ENCODE measurements at regions not wholly inside any gene's neighbourhood (a gene's known extent, or its start where the extent isn't known, plus 50 kb on each side); places are given as distances from the start of the nearest gene placed in this dataset.
"Not testable (repeated sequence)": the region's sequence is repeated elsewhere in the genome, so short reads cannot be mapped to it uniquely, and the experiment has no call there.

DNA sequence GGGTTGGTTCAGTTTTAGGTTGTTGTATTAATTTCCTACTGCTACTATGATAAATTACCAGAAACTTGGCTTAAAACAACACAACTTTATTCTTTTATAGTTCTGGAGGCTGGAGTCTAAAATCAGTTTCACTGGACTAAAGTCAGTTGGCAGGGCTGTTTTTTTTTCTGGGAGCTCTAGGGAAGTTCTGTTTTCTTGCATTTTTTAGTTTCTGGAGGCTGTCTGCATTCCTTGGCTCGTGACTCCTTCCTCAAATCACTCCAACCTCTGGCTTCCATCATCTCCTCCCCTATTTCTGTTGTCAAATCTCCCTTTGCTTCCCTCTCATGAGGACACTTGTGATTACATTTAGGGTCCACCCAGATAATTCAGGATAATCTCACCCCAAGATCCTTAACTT is 51.3 kb upstream of the SUB1 start:
- in situ Hi-C loops (cut with HindIII; ENCODE audit: low pct_unique_long_range_greater_than_20kb, low sequenced_read_pairs): no loop called here
- no peak for DNase-seq (ENCODE audit: low read depth)

DNA sequence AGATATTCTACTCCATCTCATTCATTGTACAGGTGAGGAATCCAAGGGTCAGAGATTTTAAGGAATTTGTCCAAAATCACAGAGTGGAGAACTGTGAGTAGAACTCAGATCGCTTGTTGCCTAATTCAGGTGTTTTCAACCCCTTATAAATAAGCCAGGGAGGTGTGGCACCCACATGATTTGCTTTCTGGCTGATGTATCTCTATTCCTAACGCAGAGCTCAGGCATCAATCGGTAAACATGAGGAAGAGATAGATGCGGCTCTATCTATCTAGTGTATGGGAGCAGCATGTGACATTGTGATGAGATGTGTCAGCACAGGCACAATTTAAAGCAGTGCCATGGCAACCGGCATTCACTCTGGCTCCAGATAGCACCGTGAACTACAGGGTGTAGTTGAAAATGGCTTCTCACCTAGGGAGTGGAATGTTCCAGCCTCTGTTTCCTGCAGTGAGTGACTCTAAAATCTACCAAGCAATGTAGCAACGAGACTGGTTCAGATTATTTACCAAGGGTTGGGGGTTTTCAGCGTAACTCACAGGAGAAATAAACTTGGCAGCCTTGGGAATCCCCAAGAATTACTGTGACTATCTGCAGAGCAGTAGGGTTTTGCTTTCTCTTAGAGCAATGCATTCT is 53.4 kb upstream of the SUB1 start:
- in situ Hi-C loops (cut with HindIII; ENCODE audit: low pct_unique_long_range_greater_than_20kb, low sequenced_read_pairs): no loop called here
- DNase-seq (ENCODE audit: low read depth): peak; percentile 80

DNA sequence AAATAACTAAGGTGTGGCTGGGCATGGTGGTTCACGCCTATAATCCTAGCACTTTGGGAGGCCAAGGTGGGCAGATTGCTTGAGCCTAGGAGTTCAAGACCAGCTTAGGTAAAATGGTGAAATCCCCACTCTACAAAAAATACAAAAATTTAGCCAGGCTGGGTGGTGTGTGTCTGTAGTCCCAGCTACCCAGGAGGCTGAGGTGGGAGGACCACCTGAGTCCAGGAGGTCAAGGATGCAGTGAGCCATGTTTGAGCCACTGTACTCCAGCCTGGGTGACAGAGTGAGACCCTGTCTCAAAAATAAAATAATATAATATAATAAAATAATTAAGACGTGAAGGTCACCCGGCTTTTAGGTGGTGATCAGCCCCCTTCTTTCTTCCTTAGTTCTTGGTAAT is 58.0 kb upstream of the SUB1 start:
- in situ Hi-C loops (cut with HindIII; ENCODE audit: low pct_unique_long_range_greater_than_20kb, low sequenced_read_pairs); DNase-seq (ENCODE audit: low read depth): not testable (repeated sequence)

DNA sequence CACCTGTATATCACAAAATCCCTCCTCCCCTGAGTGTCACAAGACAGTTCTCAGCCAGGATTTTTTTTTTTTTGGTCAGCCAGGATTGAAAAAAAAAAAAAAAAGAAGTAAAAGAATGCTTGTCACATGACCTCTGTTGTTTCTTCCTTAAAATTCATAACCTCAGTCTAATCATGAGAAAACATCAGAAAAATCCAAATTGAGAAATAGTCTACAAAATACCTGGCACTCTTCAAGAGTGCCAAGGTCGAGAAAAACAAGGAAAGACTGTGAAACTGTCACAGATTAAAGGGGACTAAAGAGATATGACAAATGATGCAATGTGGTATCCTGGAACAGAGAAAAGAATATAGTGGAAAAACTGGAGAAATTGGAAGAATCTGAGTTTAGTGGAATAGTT is 58.5 kb upstream of the SUB1 start:
- in situ Hi-C loops (cut with HindIII; ENCODE audit: low pct_unique_long_range_greater_than_20kb, low sequenced_read_pairs): no loop called here
- no peak for DNase-seq (ENCODE audit: low read depth)

DNA sequence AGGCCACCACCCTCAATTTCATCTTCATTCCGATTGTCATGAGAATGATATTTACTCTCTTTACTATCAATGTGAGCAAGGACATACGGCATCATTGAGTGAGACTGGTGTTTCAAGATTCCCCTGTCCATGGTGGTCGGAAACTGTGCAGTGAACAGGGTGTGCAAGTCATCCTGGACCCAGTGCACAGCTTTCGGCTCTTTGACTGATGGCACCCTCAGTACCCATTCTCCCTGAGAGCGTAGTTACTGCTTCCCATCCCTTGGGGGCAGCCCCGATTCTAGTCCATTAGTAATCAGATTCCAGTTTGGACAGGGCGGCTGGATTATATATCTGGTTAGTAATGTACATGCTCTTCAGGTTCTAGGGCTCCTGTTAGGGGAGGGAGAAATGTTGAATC is 61.7 kb upstream of the SUB1 start:
- no peak for DNase-seq (ENCODE audit: low read depth)
- in situ Hi-C loops (cut with HindIII; ENCODE audit: low pct_unique_long_range_greater_than_20kb, low sequenced_read_pairs): no loop called here

DNA sequence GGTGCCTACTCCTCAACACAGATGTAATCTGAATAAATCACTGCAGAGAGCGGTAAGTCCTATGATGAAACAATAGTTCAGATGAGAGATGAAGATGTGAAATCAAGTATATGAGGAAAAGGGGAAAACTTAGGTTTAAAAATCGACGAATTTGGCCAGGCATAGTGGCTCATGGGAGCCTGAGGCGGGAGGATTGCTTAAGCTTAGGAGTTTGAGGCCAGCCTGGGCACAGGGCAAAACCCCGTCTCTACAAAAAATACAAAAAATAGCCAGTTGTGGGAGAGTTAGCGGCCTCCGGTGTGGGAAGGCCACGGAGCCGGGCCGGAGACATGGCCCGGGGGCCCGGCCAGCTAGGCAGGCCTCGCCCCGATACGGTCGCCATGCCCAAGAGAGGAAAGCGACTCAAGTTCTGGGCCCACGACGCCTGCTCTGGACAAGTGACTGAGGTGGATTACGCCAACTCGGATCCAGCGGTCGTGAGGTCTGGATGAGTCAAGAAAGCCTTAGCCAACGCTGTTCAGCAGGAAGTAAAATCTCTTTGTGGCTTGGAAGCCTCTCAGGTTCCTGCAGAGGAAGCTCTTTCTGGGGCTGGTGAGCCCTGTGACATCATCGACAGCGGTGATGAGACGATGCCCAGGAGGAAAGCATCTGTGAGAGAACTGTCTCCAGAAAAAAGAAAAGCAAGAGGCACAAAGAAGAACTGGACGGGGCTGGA is 62.8 kb upstream of the SUB1 start:
- in situ Hi-C loops (cut with HindIII; ENCODE audit: low pct_unique_long_range_greater_than_20kb, low sequenced_read_pairs): no loop called here
- DNase-seq (ENCODE audit: low read depth): no peak

DNA sequence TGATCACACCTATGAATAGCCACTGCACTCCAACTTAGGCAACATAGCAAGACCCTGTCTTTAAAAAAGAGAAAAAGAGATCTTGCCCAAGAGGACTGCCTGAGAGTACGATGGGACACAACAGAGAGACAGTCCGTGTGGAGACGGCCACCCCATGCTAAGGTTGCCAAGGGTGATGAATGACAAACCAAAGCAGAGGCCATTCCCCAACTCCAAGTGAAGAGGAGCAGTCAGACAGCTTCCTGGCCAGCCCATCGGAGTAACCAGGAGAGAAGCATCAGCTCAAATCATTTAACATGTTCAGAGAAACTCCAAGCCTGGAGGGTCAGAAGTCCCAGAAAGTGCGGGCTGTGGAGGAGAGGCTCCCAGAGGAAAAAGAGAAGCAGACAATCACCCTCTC is 63.9 kb upstream of the SUB1 start:
- in situ Hi-C loops (cut with HindIII; ENCODE audit: low pct_unique_long_range_greater_than_20kb, low sequenced_read_pairs): no loop called here
- DNase-seq (ENCODE audit: low read depth): no peak

DNA sequence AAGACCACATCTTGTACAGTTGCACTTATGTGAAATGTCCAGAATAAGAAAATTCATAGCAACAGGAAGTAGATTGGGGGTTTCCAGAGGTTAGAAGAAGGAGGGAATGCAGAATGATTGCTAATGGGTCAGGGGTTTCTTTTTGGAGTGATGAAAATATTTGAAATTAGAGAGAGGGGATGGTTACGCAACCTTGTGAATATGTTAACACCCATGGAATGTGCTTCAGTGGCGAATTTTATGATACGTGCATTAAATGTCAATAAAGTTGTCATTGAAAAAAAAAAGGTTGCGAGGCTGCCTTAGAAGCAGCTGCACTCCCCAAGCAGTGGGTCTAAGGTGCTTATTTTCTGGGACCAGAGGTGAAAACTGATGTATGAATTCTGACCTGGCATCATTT is 64.4 kb upstream of the SUB1 start:
- in situ Hi-C loops (cut with HindIII; ENCODE audit: low pct_unique_long_range_greater_than_20kb, low sequenced_read_pairs): no loop called here

DNA sequence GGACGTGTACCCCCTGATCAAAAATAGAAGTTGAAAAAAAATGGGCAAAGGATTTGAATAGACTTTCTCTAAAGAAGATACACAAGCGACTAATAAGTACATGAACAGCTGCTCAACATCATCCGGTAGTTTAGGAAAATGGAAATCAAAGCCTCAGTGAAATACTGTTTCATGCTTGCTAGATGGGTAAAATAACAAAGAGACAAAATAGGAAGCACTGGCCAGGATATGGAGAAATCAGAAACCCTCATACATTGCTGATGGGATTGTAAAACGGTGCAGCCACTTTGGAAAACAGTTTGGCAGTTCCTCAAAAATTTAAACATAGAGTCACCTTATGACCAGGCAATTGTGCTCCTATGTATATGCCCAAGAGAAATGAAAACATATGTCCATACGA is 65.0 kb upstream of the SUB1 start:
- in situ Hi-C loops (cut with HindIII; ENCODE audit: low pct_unique_long_range_greater_than_20kb, low sequenced_read_pairs): no loop called here
- no peak for DNase-seq (ENCODE audit: low read depth)

More for the DNA sequence above, 64.4 kb upstream of the SUB1 start:
- DNase-seq (ENCODE audit: low read depth): no peak

DNA sequence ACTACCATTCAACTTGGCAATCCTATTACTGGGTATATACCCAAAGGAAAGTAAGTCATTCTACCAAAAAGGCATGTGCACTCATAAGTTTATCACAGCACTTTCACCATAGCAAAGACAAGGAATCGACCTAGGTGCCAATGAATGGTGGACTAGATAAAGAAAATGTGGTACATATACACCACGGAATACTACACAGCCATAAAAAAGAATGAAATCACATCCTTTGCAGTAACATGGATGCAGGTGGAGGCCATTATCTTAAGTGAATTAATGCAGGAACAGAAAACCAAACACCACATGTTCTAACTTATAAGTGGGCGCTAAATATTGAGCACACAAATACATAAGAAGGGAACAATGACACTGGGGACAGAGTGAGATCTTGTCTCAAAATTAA is 65.8 kb upstream of the SUB1 start:
- no peak for DNase-seq (ENCODE audit: low read depth)
- in situ Hi-C loops (cut with HindIII; ENCODE audit: low pct_unique_long_range_greater_than_20kb, low sequenced_read_pairs): no loop called here

DNA sequence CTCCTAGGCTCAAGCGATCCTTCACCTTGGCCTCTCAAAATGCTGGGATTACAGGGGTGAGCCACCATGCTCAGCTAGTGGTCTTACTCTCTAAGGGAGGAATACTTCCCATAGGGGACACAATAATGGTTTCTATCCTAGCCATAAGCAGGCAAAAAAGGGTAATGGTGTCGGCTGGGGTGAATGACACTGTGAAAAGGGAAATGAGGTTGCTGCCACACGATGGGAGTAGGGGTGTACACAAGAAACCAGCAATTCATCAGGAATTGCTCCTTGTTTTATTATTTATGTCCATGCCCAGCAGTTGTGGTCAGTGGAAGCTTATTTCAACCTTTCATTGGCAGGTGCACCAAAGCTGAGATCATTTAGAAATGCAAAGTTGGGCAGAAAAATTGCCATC is 70.3 kb upstream of the ZFR start:
- no peak for DNase-seq (ENCODE audit: low read depth)

DNA sequence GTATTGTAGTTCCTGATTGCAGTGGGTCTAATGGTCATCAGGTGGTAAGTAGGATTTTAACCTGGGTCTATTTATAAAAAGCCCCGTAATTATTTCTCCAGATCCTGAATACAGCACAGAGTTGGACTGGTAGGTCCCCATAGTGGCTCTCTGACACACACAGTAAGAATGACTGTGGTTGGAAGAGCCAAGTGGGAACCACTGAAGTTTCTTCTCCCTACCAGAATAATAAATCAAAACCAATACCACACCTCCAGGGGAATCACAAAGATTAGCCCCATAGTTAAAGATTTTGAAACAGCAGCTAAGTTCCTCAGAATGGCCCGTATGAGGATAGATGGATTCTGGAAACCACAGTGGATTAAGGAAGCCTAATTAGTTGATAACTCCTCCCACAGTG is 68.4 kb upstream of the ZFR start:
- no peak for DNase-seq (ENCODE audit: low read depth)
- in situ Hi-C loops (cut with HindIII; ENCODE audit: low pct_unique_long_range_greater_than_20kb, low sequenced_read_pairs): no loop called here

More for the DNA sequence above, 70.3 kb upstream of the ZFR start:
- in situ Hi-C loops (cut with HindIII; ENCODE audit: low pct_unique_long_range_greater_than_20kb, low sequenced_read_pairs): no loop called here

DNA sequence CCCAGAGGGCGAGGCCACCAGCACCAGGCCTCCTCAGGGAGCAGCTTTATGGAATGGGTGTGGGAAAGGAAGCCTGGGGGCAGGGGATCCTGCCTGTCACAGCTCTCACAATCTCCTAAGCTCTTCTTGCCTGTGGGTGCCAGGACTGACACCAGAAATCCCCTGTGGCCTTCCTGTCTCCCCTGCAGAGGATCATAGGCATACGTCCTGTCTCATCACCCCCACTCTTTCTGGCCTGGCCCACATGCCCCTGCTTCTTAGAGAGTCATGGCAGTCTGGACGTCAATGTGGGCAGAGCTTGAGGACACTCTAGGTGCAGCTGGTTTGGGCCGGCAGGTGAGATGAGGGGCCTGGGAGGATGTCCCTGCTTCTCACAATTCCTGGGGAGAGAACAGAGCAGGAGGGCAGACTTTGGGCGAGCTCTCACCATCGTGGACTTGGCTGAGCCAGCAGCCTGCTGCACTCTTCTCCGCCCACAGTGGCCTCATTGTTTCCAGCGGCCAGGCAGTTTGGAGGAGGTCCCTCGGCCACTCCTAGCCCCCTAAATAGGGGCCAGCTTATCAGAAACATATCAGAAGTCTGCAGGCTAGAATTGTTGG is 67.3 kb upstream of the ZFR start:
- DNase-seq (ENCODE audit: low read depth): no peak
- in situ Hi-C loops (cut with HindIII; ENCODE audit: low pct_unique_long_range_greater_than_20kb, low sequenced_read_pairs): no loop called here

DNA sequence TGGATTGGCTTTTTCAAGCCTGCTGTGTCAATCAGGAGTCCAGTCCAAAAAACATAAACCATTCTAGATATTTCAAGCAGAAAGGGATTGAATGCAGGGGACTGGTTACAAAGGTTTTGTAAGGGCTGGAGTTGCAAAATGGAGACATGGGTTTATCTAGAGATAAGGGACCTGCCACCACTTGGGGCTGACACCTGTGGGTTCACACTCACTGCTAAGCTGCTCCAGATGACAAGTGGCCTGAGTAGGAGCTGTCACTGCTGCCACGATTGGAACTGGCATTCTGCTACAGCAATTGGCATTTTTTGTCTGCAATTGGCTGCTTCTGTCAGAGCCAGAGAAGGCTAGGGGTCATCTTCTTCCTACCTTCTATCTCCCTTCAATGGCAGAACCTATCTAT is 66.3 kb upstream of the ZFR start:
- no peak for DNase-seq (ENCODE audit: low read depth)
- in situ Hi-C loops (cut with HindIII; ENCODE audit: low pct_unique_long_range_greater_than_20kb, low sequenced_read_pairs): no loop called here

DNA sequence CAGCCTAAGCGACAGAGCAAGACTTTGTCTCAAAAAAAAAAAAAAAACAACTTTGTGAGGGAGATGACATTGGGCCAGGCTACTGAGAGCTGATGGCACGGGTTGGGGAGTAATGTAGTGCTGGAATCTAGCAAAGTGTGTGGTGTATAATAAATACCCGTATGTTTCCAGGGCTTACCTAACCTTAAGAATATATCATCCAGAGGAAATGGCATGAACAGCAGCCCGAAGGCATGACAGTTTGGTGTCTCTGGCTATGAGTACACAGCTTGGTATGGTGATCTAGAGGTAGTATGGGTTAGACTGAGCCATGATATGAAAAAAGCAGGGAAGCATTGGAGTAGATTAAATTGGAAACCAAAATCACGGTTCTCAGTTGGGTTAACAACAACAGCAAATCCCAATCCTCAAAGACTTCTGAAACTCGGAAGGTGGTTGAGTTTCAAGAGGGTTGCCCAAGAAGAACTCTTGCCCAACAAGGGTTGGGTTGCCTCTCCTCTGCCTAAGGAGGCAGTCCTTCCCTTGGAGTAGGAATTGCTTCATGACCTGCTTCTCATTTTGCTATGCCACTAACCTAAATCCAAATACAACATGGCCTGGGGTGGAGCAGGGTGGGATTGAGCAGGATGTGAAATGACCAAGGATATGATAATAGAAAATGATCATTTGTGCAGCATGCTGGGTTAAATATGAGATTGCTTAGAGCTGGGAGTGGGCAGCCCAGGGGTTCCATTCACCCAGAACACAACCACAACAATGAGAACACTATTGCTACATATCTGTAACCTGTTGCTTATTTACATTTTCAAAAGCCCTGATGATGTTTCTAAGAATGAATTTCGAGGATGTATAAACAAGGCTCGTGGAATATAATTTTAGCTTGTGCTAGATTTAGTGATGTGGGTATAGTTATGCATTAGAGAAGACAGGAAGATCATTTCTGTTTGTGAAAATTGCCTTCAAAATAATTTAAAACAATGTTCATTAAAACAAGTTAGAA is 64.6 kb upstream of the ZFR start:
- DNase-seq (ENCODE audit: low read depth): no peak
- in situ Hi-C loops (cut with HindIII; ENCODE audit: low pct_unique_long_range_greater_than_20kb, low sequenced_read_pairs): no loop called here

DNA sequence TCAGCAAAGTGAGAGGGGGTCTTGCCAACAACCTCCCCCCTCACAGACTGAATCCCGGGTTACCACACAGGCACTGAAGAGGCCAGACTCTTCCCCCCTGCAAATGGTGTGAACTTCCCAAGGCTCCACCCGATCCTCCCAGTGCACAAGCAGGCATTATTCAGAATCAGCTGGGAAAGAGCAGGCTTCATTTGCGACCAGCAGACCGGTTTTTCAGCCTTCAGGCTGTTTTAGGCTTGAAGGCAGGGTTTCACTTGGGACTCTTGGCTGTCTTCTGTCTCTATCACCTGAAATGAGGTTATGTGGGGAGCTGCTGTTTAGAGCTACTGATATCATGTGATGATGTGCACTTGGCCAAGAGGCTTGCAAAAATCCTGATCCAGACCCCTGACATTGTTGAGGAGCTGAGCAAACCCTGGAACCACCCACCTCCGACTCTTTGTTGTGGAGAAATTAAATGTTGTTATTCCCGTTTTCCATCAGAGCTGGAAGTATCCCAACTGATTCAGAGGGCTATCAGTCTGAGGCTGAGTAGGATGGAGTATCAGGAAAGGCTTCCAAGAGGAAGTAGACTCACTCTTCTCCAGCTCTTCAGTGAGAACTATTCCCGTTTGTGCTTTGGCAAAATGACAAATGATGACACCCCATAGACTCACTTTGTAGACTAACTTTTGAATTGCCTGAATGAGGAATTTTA is 63.3 kb upstream of the ZFR start:
- no peak for DNase-seq (ENCODE audit: low read depth)
- in situ Hi-C loops (cut with HindIII; ENCODE audit: low pct_unique_long_range_greater_than_20kb, low sequenced_read_pairs): no loop called here

DNA sequence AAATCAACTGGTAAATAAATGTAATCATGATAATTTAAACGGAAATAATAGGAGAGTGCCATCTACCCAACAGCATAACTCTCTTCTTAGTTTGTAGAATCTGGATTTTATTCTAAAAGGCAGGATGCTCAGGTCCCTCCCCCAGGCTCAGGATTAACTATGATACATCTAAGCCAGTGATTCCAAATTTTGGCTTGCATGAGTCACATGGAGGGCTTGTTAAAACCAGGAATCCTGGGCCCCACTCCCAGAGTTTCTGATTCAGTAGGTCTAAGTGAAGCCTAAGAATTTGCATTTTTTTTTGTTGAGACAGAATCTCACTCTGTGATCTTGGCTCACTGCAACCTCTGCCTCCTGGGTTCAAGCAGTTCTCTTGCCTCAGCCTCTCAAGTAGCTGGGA is 62.3 kb upstream of the ZFR start:
- DNase-seq (ENCODE audit: low read depth): no peak
- in situ Hi-C loops (cut with HindIII; ENCODE audit: low pct_unique_long_range_greater_than_20kb, low sequenced_read_pairs): no loop called here

DNA sequence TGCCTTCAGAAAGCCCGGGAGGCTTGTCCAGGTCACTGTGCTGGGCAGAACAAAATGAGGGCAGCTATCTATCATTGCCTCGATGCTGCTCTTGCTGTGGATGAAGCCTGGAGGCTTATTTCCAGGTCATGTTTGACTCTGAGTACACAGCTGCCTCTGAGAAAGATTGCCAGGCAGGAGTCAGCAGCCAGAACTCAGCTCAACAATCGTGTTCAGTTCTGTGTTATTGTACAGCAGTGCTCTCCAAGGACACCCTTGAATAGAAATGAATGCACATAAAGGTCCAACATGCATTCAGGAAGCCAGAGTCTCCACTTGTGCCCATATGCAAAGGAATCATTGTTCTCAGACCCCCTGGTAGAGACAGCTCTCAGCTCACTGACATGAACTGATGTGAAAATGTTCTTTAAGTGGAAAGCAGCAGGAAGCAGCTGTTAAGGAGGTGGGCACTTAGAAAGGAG is 61.7 kb upstream of the ZFR start:
- DNase-seq (ENCODE audit: low read depth): no peak
- in situ Hi-C loops (cut with HindIII; ENCODE audit: low pct_unique_long_range_greater_than_20kb, low sequenced_read_pairs): no loop called here
